Fibroblast of peridontal ligament (primary cell): ENCODE measurements at regions not wholly inside any gene's neighbourhood (a gene's known extent, or its start where the extent isn't known, plus 50 kb on each side); places are given as distances from the start of the nearest gene placed in this dataset.
"Not testable (repeated sequence)": the region's sequence is repeated elsewhere in the genome, so short reads cannot be mapped to it uniquely, and the experiment has no call there.

ENCODE experiments used
- DNase-seq: peaks from one replicate; pipeline ENCODE4 v3.0.0-alpha.2; 2010; ENCODE audit errors: extremely low read depth

DNA sequence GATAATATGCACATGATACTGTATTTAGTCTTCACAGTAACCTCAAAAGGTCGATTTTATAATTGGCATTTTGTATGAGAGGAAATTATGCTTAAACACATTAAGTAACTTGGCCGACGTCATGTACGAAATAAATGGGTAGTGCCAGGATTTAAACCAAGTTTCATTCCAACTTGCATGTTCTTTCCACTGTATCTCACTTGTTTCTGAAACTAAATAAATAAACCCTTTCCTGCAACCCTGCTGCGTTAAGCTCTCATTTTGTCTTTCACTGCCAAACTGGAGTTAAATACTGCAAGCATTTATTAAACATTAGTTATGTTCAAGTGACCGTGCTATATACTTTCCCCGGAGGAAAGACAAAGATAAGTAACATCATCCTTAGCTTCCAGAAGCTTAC, 293.9 kb upstream of the PRKD1 start:
- peak; percentile 40 for DNase-seq

DNA sequence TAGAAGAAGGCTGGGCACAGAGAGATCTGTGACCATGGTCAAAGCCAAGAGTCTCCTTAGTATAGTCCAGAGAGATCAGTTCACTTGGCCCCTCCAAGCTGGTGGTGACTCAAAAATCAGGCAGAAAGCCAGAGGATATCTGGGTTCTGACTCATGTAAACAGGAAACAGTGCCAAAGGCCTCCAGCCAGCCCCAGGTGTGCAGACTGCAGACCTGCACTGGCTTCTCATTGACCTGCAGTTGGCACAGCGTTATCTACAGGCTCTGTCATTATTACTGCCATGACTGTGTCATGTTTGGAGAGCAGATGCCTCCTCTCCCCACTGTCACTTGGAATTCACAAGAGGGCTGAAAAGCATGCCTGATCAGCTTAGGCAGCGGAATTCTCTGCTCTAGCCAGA, 295.7 kb upstream of the PRKD1 start:
- DNase-seq, result peak; percentile 89

GRCh38 chr14:30223966-30224365, 296.3 kb upstream of the PRKD1 start:
- DNase-seq, result no peak

GRCh38 chr14:30225176-30225575, 297.5 kb upstream of the PRKD1 start:
- peak; percentile 63 for DNase-seq

DNA sequence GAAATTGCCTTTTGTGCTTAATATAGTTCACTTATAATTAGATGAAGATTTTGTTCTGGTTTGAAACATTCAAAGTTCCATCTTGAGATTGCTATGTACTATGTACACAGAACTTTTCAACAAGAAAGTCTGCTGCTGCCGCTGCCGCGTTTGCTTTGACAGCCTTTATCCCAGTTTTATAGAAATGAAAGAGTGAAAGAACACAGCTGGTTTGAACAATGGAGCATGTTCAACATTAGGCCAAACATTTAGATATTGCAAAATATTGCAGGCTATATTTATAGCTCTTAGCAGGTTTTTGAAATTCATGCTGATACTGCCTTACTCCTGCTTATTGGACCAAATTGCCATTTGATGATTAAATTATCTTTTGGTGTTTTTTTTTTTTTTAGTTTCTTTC, 299.8 kb upstream of the PRKD1 start:
- DNase-seq, result peak; percentile 59

DNA sequence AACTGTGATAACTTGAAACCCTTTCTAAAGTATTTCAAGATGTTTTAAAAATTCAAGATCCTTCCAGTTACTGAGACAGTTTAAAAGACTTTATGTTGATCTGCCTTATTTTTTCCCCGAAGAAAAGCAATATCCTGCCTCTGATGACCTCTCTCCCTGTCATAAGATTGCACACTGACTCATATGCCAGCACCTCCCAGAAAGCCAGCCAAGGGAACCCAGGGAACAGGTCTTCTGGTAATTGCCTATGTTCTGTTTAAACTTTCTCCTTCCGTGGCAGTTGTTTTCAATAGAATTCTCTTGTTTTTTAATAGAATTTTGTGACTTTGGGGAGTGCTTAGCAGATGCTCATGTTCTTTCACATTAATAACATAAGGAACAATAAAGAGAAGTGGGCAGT, 300.2 kb upstream of the PRKD1 start:
- peak; percentile 75 for DNase-seq

DNA sequence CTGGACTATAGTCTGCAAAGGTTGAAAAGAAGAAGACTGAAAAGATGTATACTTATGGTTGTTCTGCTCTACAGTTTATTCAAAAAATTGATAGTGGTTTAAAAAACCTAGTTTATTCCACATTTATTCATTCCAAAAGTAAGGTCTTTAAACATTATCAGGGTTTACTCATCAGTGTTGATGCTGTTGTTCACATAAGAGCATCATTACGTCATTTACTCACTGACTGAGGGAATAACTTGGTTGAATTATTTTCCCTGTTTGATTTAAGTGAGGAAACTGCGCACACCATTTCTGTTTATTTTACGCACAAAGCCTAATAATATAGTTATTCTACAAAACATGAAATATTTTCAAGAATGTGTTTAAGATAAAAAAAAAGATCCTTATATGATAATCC, 303.1 kb upstream of the PRKD1 start:
- no peak for DNase-seq

- no peak for DNase-seq
Measured at GRCh38 chr14:30234966-30235365, 307.3 kb upstream of the PRKD1 start.

GRCh38 chr14:30235485-30235884, 307.8 kb upstream of the PRKD1 start:
- DNase-seq, result no peak

GRCh38 chr14:30238936-30239335, 311.3 kb upstream of the PRKD1 start:
- DNase-seq, result no peak

GRCh38 chr14:30240018-30240417, 312.4 kb upstream of the PRKD1 start:
- DNase-seq, result no peak

GRCh38 chr14:30240685-30241084, 313.0 kb upstream of the PRKD1 start:
- DNase-seq, result peak; percentile 34

DNA sequence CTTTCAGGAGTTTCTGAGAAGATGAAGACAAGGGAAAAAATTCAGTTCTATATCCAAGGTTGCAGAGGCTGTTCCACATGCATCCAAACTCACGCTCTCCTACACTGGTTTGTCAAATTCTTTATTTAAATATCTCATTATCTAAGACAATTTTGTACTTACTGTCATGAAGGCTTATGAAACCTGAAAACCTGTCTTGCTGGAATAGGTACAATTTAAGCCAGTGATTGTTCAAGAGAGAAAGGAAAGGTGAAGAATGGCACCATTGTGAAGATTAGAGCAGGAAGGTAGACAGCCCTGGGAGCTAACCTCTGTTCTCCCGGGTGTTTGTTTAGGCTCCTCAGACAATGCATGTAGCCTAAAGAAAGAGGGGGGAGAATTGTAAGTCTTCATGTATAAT, 315.1 kb upstream of the PRKD1 start:
- DNase-seq, result no peak

DNA sequence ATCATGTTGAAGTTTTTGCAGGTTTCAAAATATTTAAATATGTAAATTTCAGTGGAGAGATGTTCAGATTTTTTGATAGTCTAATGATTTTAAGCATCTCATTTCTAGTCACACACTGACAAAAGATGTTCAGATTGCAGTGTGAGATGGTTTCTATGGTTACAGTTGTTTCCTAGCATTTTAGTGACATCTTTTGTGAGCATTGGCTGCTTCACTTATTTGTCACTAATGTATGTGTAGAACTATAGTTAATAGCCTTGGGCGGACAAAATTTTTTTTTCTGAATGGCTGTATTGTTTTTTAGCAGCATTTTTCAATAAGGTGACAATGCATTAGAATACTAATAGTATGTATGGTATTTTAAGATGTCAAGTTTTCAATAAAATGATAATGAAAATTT, 315.6 kb upstream of the PRKD1 start:
- no peak for DNase-seq

DNA sequence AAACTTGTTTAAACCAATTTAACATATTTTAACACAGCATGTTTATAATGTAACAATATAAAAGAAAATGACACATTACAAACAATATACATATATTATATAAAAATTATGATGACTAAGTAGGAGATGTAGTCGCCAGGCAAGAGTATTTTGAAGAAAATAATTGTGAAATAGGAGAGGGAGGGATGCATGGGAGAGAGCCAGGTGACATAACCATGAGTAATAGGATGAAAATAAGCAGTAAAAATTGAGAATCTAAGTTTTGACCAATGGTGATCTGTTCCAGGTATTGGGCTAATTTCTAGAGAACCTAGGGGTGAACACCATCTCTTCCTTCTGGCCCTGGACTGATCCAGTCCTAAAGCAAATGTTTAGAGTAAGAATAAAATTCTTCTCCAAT, 315.2 kb upstream of the G2E3 start:
- DNase-seq, result peak; percentile 82

DNA sequence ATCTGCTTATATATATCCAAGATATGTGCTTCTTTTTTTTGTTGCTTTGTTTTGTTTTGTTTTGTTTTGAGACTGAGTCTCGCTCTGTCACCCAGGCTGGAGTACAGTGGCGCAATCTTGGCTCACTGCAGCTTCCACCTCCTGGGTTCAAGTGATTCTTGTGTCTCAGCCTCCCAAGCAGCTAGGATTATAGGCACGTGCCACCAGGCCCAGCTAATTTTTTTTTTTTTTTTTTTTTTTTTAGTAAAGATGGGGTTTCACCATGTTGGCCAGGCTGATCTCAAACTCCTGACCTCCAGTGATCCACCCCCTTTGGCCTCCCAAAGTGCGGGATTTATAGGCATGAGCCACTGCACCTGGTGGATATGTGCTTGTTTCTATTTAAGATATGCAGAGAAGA, 314.6 kb upstream of the G2E3 start:
- DNase-seq, result not testable (repeated sequence)

DNA sequence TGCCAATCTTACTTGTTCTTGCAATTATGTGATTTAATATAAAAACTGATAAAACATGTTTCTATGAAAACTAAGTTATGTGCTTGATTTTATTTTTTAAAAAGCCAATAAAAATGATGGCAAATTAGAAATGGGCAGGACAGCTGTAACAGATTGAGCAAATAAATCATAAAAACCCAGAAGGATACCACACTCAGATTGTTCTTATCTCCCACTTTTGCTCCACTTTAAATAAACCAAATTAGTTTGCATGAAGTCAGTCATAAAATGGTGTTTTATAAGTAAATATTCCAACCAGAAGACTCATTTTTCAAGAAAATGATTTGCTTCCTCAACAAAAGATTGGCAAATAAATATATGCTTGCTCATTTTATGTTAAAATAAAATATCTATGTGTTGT, 307.9 kb upstream of the G2E3 start:
- no peak for DNase-seq

DNA sequence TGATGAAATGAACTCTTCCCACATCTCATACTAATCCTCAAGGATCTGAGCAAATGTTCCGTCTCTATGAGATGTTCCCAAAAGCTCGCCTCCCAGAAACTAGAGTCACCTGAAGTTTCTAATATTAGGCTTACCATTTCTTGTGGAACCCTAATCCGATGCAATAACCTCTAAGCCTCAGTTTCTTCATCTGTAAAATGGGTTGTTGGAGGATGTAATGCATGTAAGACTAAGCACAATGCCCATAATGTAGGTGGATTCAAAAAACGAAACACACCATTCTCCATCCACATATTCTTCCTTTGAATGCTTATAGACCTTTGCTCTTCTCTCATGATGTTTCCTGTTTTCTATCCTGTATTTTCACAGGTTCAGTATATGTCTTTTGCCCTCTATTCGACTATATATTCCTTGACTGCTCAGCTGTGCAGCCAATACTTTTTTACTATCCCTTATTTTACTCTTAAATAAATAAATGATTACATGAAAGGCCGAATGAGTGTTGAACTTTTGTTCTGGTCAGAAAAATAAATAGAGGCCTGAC, 307.3 kb upstream of the G2E3 start:
- DNase-seq, result no peak

DNA sequence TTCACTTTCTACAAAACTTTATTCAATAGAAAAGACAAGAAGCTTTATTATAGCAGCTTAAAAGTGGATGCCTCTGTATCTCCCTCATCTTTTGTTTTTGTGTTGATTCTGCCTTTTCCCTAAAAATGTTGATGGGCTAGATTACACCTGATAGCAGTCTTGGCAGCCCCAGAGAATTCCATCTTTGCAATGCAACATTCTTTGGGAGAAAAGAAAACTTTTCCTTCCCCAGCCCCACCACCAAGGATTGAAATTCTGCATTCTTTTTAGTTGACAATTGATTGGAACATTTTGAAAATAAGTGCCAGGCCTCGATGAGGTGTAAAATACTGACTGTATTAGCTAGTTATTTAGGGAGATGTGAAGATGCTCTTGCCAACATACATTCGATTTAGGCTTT, 306.8 kb upstream of the G2E3 start:
- DNase-seq, result no peak

DNA sequence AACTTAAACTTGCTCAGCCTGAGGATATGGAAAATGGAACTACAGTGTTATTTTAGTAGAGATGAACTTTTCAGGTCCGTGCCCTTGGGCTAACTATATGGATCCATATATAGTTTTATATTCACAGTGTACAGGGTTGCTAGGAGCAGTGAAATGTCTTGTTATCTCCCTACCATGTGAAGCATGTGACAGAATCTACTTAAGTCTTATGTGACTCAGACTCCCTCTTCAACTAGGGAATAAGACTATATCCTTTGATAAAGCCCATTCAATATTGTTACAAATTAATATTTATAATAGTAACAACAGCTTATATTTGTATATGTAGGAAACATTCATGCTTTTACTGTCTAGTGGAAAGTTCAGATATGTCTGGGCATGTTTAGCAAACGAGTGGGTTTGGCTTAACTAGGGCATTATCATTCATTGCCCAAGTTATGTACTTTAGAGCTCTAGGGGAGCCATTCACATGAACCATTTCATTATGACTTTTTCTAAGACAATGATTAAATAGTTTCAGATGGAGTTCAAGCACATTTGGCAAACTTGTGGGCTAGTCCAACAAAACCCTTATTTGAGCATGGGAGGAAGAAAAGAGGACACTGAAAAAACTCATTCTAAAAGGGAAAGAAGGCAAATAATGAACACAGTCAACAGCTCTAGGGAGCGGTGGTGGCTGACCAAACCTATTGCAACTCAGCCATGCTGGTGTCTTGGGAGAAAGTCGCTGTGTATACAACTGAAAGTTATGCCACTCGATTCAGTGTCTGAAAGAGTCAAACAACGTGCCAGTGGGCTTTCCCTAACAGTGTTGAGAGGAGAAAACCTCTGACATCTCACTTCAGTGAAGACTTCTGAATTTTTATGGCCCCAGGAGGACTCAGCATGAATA, 305.9 kb upstream of the G2E3 start:
- DNase-seq, result peak; percentile 77

- no peak for DNase-seq
Measured at GRCh38 chr14:30256627-30257026, 302.3 kb upstream of the G2E3 start.

- no peak for DNase-seq
Measured at GRCh38 chr14:30257946-30258661, 300.9 kb upstream of the G2E3 start.
